ENCODE measurements at regions not wholly inside any gene's neighbourhood (a gene's known extent, or its start where the extent isn't known, plus 50 kb on each side); places are given as distances from the start of the nearest gene placed in this dataset.

- Histone ChIP-seq H3K27me3 (ENCODE audit: control insufficient read depth, insufficient read depth, low read length) (no peaks in the 10 kb centered on the region), H3K4me3 (ENCODE audit: low read length) (no peak overlapping the region), H3K36me3 (ENCODE audit: control insufficient read depth, insufficient read depth, low read length) (no peaks in the 10 kb centered on the region), H3K9me3 (ENCODE audit: control insufficient read depth, low read length) (no peaks in the 10 kb centered on the region), H3K4me1 (ENCODE audit: control insufficient read depth, insufficient read depth, low read length) (no peaks in the 10 kb centered on the region), H3K9ac (ENCODE audit: low read length) (no peak overlapping the region)
Measured at GRCh38 chr12:116420227-116420880, 138.8 kb upstream of the MAP1LC3B2 start.

GRCh38 chr12:116421785-116422538 lies 137.2 kb upstream of the MAP1LC3B2 start:
- H3K9ac ChIP-seq (ENCODE audit: low read length) = no peak overlapping the region
- no peaks in the 10 kb centered on the region for H3K4me1 ChIP-seq (ENCODE audit: control insufficient read depth, insufficient read depth, low read length)
- H3K36me3 ChIP-seq (ENCODE audit: control insufficient read depth, insufficient read depth, low read length) = no peaks in the 10 kb centered on the region

GRCh38 chr12:116423094-116423493 lies 136.1 kb upstream of the MAP1LC3B2 start:
- Histone ChIP-seq H3K27me3 (ENCODE audit: control insufficient read depth, insufficient read depth, low read length) (no peaks in the 10 kb centered on the region), H3K4me1 (ENCODE audit: control insufficient read depth, insufficient read depth, low read length) (no peaks in the 10 kb centered on the region), H3K9me3 (ENCODE audit: control insufficient read depth, low read length) (no peaks in the 10 kb centered on the region), H3K36me3 (ENCODE audit: control insufficient read depth, insufficient read depth, low read length) (no peaks in the 10 kb centered on the region), H3K4me3 (ENCODE audit: low read length) (no peak overlapping the region), H3K9ac (ENCODE audit: low read length) (no peak overlapping the region)

More at GRCh38 chr12:116421785-116422538, 137.2 kb upstream of the MAP1LC3B2 start:
- Histone ChIP-seq H3K9me3 (ENCODE audit: control insufficient read depth, low read length) (no peaks in the 10 kb centered on the region), H3K27me3 (ENCODE audit: control insufficient read depth, insufficient read depth, low read length) (no peaks in the 10 kb centered on the region), H3K4me3 (ENCODE audit: low read length) (no peak overlapping the region)

GRCh38 chr12:116425256-116426193 lies 133.7 kb upstream of the MAP1LC3B2 start:
- Histone ChIP-seq H3K36me3 (ENCODE audit: control insufficient read depth, insufficient read depth, low read length) (no peaks in the 10 kb centered on the region), H3K4me3 (ENCODE audit: low read length) (no peak overlapping the region), H3K9me3 (ENCODE audit: control insufficient read depth, low read length) (no peaks in the 10 kb centered on the region), H3K9ac (ENCODE audit: low read length) (no peak overlapping the region), H3K4me1 (ENCODE audit: control insufficient read depth, insufficient read depth, low read length) (no peaks in the 10 kb centered on the region), H3K27me3 (ENCODE audit: control insufficient read depth, insufficient read depth, low read length) (no peaks in the 10 kb centered on the region)

- Histone ChIP-seq H3K9ac (ENCODE audit: low read length) (no peak overlapping the region), H3K9me3 (ENCODE audit: control insufficient read depth, low read length) (no peaks in the 10 kb centered on the region), H3K36me3 (ENCODE audit: control insufficient read depth, insufficient read depth, low read length) (no peaks in the 10 kb centered on the region), H3K27me3 (ENCODE audit: control insufficient read depth, insufficient read depth, low read length) (no peaks in the 10 kb centered on the region), H3K4me3 (ENCODE audit: low read length) (no peak overlapping the region), H3K4me1 (ENCODE audit: control insufficient read depth, insufficient read depth, low read length) (no peaks in the 10 kb centered on the region)
Measured at GRCh38 chr12:116426391-116427136, 132.6 kb upstream of the MAP1LC3B2 start.

GRCh38 chr12:116427200-116427930 lies 131.8 kb upstream of the MAP1LC3B2 start:
- H3K27me3 ChIP-seq (ENCODE audit: control insufficient read depth, insufficient read depth, low read length) = no peaks in the 10 kb centered on the region
- no peak overlapping the region for H3K4me3 ChIP-seq (ENCODE audit: low read length)
- H3K4me1 ChIP-seq (ENCODE audit: control insufficient read depth, insufficient read depth, low read length) = no peaks in the 10 kb centered on the region
- H3K9ac ChIP-seq (ENCODE audit: low read length) = no peak overlapping the region
- H3K36me3 ChIP-seq (ENCODE audit: control insufficient read depth, insufficient read depth, low read length) = no peaks in the 10 kb centered on the region
- H3K9me3 ChIP-seq (ENCODE audit: control insufficient read depth, low read length) = no peaks in the 10 kb centered on the region

- Histone ChIP-seq H3K4me1 (ENCODE audit: control insufficient read depth, insufficient read depth, low read length) (peaks cover 13% of the 10 kb centered on the region), H3K9ac (ENCODE audit: low read length) (no peak overlapping the region), H3K4me3 (ENCODE audit: low read length) (no peak overlapping the region), H3K27me3 (ENCODE audit: control insufficient read depth, insufficient read depth, low read length) (no peaks in the 10 kb centered on the region), H3K9me3 (ENCODE audit: control insufficient read depth, low read length) (no peaks in the 10 kb centered on the region), H3K36me3 (ENCODE audit: control insufficient read depth, insufficient read depth, low read length) (no peaks in the 10 kb centered on the region)
Measured at GRCh38 chr12:116429826-116430360, 129.3 kb upstream of the MAP1LC3B2 start.

GRCh38 chr12:116430911-116431565 lies 128.1 kb upstream of the MAP1LC3B2 start:
- Histone ChIP-seq H3K27me3 (ENCODE audit: control insufficient read depth, insufficient read depth, low read length) (no peaks in the 10 kb centered on the region), H3K36me3 (ENCODE audit: control insufficient read depth, insufficient read depth, low read length) (no peaks in the 10 kb centered on the region), H3K9me3 (ENCODE audit: control insufficient read depth, low read length) (no peaks in the 10 kb centered on the region), H3K4me3 (ENCODE audit: low read length) (no peak overlapping the region), H3K9ac (ENCODE audit: low read length) (no peak overlapping the region), H3K4me1 (ENCODE audit: control insufficient read depth, insufficient read depth, low read length) (peaks cover 13% of the 10 kb centered on the region)

GRCh38 chr12:116431677-116432300 lies 127.4 kb upstream of the MAP1LC3B2 start:
- Histone ChIP-seq H3K4me3 (ENCODE audit: low read length) (no peak overlapping the region), H3K36me3 (ENCODE audit: control insufficient read depth, insufficient read depth, low read length) (no peaks in the 10 kb centered on the region), H3K9ac (ENCODE audit: low read length) (no peak overlapping the region), H3K4me1 (ENCODE audit: control insufficient read depth, insufficient read depth, low read length) (peaks cover 21% of the 10 kb centered on the region), H3K27me3 (ENCODE audit: control insufficient read depth, insufficient read depth, low read length) (no peaks in the 10 kb centered on the region), H3K9me3 (ENCODE audit: control insufficient read depth, low read length) (no peaks in the 10 kb centered on the region)

GRCh38 chr12:116432314-116432750 lies 126.8 kb upstream of the MAP1LC3B2 start:
- no peaks in the 10 kb centered on the region for H3K36me3 ChIP-seq (ENCODE audit: control insufficient read depth, insufficient read depth, low read length)
- H3K4me1 ChIP-seq (ENCODE audit: control insufficient read depth, insufficient read depth, low read length) = peaks cover 26% of the 10 kb centered on the region
- H3K27me3 ChIP-seq (ENCODE audit: control insufficient read depth, insufficient read depth, low read length) = no peaks in the 10 kb centered on the region
- no peaks in the 10 kb centered on the region for H3K9me3 ChIP-seq (ENCODE audit: control insufficient read depth, low read length)
- no peak overlapping the region for H3K4me3 ChIP-seq (ENCODE audit: low read length)
- H3K9ac ChIP-seq (ENCODE audit: low read length) = no peak overlapping the region
